GM13977 (cell line): ENCODE measurements at regions not wholly inside any gene's neighbourhood (a gene's known extent, or its start where the extent isn't known, plus 50 kb on each side); places are given as distances from the start of the nearest gene placed in this dataset.

Experiments used
- DNase-seq: peaks from one replicate; pipeline ENCODE4 v3.0.0; 2012; ENCODE audit warnings: low spot score
- in situ Hi-C: fragments of 300-500 bp; cut with MboI; formaldehyde crosslinking; loops from one replicate; pipeline ENCODE4 v1.12.0; 2022; ENCODE audit warnings: low sequenced_read_pairs, low pct_unique_long_range_greater_than_20kb, mixed read lengths, inconsistent platforms; ENCODE audit not compliant: unreplicated experiment
- TF ChIP-seq, protein P1 (sequence below): IDR thresholded peaks from 2 replicates; pipeline ENCODE4 v1.5.1; 2012; ENCODE audit warnings: mild to moderate bottlenecking, control low read depth; ENCODE audit not compliant: insufficient read depth; ENCODE audit errors: extremely low read depth, missing control alignments

DNA sequence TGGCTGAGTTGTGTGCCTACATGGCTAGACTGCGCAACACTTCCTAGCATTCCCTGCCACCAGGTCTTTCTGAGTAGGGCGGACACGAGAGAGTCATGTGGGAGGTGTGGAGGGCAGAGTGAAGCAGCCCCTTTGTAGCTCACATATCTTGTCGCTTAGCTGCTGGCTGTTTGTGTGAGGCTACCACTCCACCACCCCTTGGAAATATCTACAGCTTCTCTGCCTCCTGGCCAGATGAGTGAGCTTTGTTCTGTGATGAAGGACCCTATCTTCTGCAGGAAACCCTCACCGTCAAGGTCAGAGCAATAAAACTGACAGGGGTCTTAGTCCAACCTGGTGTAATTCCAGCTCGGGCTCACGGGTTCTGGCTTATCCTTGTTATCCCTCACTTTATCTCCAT is 232.1 kb upstream of the ASIC2 start:
- DNase-seq, result no peak
- in situ Hi-C loops, result no loop called here
- TF ChIP-seq, protein P1, sequence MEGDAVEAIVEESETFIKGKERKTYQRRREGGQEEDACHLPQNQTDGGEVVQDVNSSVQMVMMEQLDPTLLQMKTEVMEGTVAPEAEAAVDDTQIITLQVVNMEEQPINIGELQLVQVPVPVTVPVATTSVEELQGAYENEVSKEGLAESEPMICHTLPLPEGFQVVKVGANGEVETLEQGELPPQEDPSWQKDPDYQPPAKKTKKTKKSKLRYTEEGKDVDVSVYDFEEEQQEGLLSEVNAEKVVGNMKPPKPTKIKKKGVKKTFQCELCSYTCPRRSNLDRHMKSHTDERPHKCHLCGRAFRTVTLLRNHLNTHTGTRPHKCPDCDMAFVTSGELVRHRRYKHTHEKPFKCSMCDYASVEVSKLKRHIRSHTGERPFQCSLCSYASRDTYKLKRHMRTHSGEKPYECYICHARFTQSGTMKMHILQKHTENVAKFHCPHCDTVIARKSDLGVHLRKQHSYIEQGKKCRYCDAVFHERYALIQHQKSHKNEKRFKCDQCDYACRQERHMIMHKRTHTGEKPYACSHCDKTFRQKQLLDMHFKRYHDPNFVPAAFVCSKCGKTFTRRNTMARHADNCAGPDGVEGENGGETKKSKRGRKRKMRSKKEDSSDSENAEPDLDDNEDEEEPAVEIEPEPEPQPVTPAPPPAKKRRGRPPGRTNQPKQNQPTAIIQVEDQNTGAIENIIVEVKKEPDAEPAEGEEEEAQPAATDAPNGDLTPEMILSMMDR, result no peak

DNA sequence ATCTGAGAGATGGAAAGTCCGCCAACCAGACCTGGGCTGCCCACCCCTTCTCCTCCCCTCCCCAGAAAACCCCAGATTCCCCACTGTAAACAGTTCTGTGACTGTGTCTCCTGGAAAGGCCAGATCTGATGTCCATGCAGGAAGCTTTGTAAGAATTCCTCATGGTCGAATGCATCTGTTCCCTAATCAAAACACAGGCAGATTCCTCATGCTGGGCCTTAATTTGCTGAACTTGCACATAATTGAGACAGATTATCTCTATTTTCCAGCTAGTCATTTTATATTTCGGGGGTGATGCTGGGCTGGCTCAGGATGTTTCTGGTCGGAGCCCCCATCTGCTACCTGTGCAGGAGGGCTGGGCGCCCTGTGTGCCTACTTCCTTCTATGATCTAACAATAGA is 233.6 kb upstream of the ASIC2 start:
- DNase-seq, result no peak
- TF ChIP-seq, protein P1, result no peak
- in situ Hi-C loops, result no loop called here

DNA sequence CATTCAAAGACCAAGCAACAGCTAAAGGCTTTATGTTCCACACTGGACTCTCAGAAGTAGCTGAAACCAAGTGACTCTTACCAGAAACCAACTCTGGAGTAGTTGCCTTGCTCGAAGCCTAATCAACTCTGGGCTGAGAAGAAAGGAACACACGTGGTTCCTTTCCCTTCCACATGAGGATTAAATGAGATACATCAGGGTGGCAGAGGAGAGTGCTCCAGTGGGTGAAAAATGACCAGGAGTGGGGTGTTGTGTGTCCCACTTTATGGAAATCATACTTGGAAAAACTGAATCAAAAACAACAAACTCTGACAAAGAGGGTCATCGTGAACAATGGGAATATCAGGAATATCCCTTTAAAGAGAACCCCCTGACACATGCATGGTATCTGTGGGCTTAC is 234.2 kb upstream of the ASIC2 start:
- TF ChIP-seq, protein P1, result no peak
- in situ Hi-C loops, result no loop called here
- DNase-seq, result no peak

DNA sequence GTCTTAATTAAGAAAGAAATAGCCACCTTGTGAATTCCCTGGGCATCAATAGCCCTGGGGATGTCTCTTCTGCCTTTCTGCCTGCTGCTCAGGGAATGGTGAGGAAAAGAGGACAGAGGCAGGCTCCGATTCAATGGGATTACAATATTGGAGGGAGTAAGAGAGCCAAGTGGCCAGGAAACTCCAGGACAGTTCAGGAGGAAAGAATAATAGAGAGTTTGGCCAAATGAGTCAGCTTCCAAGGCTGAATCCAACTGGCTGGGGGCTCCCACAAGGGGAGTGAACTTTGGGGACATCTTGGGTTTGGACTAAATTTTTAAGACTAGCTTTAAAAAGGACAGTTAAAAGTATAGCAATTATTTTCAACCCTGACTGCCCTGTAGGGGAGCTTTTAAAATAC is 235.8 kb upstream of the ASIC2 start:
- in situ Hi-C loops, result no loop called here
- no peak for DNase-seq
- TF ChIP-seq, protein P1, result no peak

DNA sequence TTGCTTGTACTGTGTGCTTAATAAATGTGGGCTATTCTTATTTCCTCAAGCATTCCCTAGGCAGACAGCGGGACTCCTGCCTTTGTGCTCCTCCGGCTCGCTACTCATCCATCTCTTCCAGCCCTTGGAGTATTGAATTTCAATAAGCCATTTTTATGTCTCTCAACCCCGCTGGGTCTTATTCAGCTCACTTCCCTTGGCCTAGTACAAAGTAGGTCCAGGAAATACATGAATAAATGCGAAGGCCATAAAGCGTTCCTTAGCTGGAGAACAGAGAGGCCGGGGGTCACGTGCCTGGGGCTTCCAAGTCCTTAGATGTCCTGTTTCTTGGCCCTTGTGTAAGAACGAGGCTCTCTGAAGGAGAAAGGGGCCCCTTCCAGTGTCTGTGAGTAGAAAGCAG is 236.7 kb upstream of the ASIC2 start:
- in situ Hi-C loops, result no loop called here
- TF ChIP-seq, protein P1, result no peak

DNA sequence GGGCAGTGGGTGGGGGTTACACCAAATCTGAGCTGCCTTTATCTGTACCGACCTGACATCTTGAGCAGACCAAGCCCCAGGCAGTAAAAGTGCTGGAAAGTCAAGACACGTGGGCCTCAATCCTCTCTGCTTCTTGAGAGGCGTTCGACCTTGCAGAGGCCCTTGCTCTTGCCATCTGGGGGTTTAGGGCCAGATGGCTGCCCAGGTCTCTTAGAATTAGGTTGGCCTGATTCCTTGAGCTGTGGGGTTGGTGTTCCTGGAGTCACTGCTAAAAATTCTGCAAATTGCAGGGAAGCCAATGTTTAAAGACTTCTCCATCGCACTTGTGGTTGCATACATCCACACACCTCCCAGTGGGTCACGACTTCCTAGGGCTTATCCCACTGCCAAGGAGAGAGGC is 238.2 kb upstream of the ASIC2 start:
- in situ Hi-C loops, result no loop called here
- DNase-seq, result no peak
- TF ChIP-seq, protein P1, result no peak

More for the DNA sequence above, 236.7 kb upstream of the ASIC2 start:
- DNase-seq, result no peak

DNA sequence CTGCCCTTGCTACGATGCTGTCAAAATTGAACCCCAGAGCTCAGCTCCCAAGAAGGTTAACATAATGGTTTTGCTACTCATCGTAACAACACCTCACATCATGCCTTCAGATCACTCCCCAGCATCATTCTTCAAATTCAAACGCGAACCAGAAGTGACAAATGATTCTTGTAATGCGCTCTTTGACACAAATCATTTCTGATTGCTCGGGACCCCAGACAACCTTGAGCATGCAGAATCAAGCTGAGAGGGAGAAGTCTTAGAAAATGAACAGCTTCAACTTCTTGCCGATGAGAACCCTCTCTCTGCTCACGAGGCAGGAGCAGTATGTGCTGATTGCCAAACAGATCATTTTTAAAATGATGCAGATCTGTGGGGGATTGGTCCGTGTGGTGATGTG is 241.0 kb upstream of the ASIC2 start:
- TF ChIP-seq, protein P1, result no peak
- in situ Hi-C loops, result no loop called here
- DNase-seq, result no peak
